Sigmoid colon (tissue), 6 donors: ENCODE measurements at regions not wholly inside any gene's neighbourhood (a gene's known extent, or its start where the extent isn't known, plus 50 kb on each side); places are given as distances from the start of the nearest gene placed in this dataset.

Experiments used
- DNase-seq: peaks from one replicate; pipeline ENCODE4 v3.0.0-alpha.2; 2019
- H3K27ac ChIP-seq, 4 donors: fragments of 200-600 bp; sonication (generic); one replicate each; pipeline ENCODE4 v1.5.1; 2016 to 2019; ENCODE audit warnings: mild to moderate bottlenecking in 1 of 4
- H3K27me3 ChIP-seq, 3 donors: fragments of 200-600 bp; sonication (generic); one replicate each; pipeline ENCODE4 v1.5.1; 2019; ENCODE audit warnings: mild to moderate bottlenecking in 1 of 3
- H3K36me3 ChIP-seq, 4 donors: fragments of 200-600 bp; sonication (generic); one replicate each; pipeline ENCODE4 v1.5.1; 2016 to 2019
- H3K4me1 ChIP-seq, 4 donors: fragments of 200-600 bp; sonication (generic); one replicate each; pipeline ENCODE4 v1.5.1; 2017 to 2019
- H3K4me3 ChIP-seq, 4 donors: fragments of 200-600 bp; sonication (generic); one replicate each; pipeline ENCODE4 v1.5.1; 2017 to 2019; ENCODE audit warnings: mild to moderate bottlenecking in 2 of 4, moderate library complexity in 1 of 4
- H3K9me3 ChIP-seq, 4 donors: fragments of 200-600 bp in 3 of 4; sonication (generic) in 3 of 4; one replicate each; pipeline versions ENCODE4 v1.5.1 to v1.6.1; 2013 to 2019
- EP300 ChIP-seq, 4 donors: sonication (generic); formaldehyde crosslinking; IDR thresholded peaks; one replicate each; pipeline ENCODE4 v1.6.1; 2017; ENCODE audit warnings: antibody characterized with exemption in 4 of 4
- POLR2A ChIP-seq, 2 donors: fragments of 450-650 bp; IDR thresholded peaks; one replicate each; pipeline ENCODE4 v1.6.1; 2016; ENCODE audit warnings: antibody characterized with exemption in 2 of 2, mild to moderate bottlenecking in 2 of 2, moderate library complexity in 2 of 2
- POLR2AphosphoS5 ChIP-seq, 4 donors: sonication (generic); formaldehyde crosslinking; IDR thresholded peaks; one replicate each; pipeline ENCODE4 v1.6.1; 2017; ENCODE audit warnings: antibody characterized with exemption in 4 of 4
- WGBS, 2 donors: extraction: QIAGEN DNeasy Blood & Tissue Kit; methylation state at CpG; one replicate each; pipeline ENCODE4 v1.1.7; 2013; 5-methylcytosine and 5-hydroxymethylcytosine counted together
- intact Hi-C: fragments of 100-400 bp; cut with DNase I; formaldehyde crosslinking; loops from one replicate; pipeline ENCODE4 v1.15.1; 2023
- TF ChIP-seq, protein P1 (sequence below), 4 experiments: fragments of 450-650 bp in 3 of 4; fragments of 200-600 bp in 1 of 4; IDR thresholded peaks; one replicate each; pipeline ENCODE4 v1.5.1; 2016 to 2019; ENCODE audit warnings: antibody characterized with exemption in 4 of 4, mild to moderate bottlenecking in 3 of 4, moderate library complexity in 2 of 4
- donor health status: healthy with polysubstance abuse.
- donor health status: healthy.

DNA sequence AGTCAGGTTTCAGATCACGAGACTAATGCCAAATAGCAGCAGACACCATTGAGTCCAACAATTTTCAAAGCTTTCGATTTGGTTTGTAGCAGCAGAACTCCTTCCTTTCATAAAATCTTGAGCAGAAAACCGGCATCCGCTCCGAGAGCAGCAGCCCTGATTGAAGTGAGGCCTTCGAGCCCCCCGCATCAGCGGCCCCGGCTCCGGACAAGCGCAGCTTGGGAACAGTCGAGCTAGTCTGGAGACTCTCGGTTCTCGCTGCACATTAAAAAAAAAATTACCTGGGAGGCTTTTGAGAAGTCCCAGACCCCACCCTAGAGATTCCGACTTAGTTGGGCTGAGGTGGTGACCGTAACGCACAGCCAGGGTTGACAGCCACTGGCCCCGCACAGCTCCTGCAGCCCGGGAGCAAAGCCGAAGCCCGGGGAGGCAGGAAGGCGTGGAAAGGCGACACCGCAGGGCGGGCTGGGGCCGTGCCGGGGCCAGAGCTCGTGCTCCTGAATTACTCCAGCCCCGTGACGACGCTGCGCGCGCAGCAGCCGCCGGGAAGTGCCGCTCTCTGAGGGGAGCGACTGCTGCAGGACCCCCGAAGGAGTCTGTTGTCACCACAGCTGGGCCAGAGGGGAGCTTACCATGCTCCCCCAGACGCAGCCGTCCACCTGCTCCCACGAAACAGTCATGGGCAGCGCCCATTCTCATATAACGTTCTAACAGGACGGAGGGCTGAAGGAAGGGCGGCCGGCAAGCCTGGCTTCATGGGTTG is 57.8 kb downstream of the SPATA19 start:
- 15 to 32% methylated on average over 47 of the region's 47 CpGs for WGBS, 2 donors
- intact Hi-C loops: no loop called here
- no peaks in the 10 kb centered on the region for H3K36me3 ChIP-seq
- H3K27ac ChIP-seq: no peak overlapping the region
- TF ChIP-seq POLR2AphosphoS5 (IDR thresholded peaks at IDR 0.05) (no peak), EP300 (IDR thresholded peaks at IDR 0.05) (no peak)
- H3K4me3 ChIP-seq: peak overlapping the region in 3 of 4 donors; percentile 23 to 37 (median 31)
- no peaks in the 10 kb centered on the region for H3K9me3 ChIP-seq
- H3K4me1 ChIP-seq: peaks cover 0 to 8% (median 3%) of the 10 kb centered on the region in 4 donors
- H3K27me3 ChIP-seq: peaks cover 0 to 35% (median 9%) of the 10 kb centered on the region in 3 donors
- DNase-seq: no peak

- no peak overlapping the region for H3K27ac ChIP-seq
These were observed 59.4 kb downstream of the SPATA19 start for GRCh38 chr11:133785795-133786340.

DNA sequence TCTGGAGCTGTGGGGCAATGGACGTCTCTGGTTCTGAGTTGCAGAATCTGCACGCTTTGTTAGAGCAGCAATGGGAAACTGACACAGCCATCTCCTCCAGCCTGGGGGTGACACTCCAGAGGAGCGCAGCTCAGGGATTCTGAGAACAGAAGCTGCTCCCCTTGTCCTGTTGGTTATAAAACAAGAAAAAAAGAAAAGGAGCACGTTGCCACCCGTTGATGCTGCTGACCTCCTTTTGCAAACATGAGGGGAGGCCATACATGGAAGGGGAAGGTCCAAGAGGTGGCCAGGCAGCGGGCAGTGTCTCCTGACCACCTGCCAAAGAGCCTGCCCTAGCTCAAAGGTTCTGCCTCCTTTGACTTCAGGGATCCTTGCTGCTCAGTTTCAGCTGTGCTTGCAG is 61.0 kb downstream of the SPATA19 start:
- Histone ChIP-seq H3K9me3 (no peaks in the 10 kb centered on the region), H3K4me1 (peaks cover 0 to 8% (median 3%) of the 10 kb centered on the region in 4 donors), H3K36me3 (no peaks in the 10 kb centered on the region), H3K27ac (no peak overlapping the region), H3K4me3 (no peak overlapping the region), H3K27me3 (peaks cover 0 to 30% (median 9%) of the 10 kb centered on the region in 3 donors)
- intact Hi-C loops: no loop called here
- 75 to 83% methylated on average over 6 of the region's 6 CpGs for WGBS, 2 donors
- TF ChIP-seq, protein P1, sequence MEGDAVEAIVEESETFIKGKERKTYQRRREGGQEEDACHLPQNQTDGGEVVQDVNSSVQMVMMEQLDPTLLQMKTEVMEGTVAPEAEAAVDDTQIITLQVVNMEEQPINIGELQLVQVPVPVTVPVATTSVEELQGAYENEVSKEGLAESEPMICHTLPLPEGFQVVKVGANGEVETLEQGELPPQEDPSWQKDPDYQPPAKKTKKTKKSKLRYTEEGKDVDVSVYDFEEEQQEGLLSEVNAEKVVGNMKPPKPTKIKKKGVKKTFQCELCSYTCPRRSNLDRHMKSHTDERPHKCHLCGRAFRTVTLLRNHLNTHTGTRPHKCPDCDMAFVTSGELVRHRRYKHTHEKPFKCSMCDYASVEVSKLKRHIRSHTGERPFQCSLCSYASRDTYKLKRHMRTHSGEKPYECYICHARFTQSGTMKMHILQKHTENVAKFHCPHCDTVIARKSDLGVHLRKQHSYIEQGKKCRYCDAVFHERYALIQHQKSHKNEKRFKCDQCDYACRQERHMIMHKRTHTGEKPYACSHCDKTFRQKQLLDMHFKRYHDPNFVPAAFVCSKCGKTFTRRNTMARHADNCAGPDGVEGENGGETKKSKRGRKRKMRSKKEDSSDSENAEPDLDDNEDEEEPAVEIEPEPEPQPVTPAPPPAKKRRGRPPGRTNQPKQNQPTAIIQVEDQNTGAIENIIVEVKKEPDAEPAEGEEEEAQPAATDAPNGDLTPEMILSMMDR (IDR thresholded peaks at IDR 0.05): no peak
- TF ChIP-seq EP300 (IDR thresholded peaks at IDR 0.05) (no peak), POLR2A (IDR thresholded peaks at IDR 0.05) (no peak), POLR2AphosphoS5 (IDR thresholded peaks at IDR 0.05) (no peak)
- no peak for DNase-seq

More at GRCh38 chr11:133785795-133786340, 59.4 kb downstream of the SPATA19 start:
- intact Hi-C loops: no loop called here
- 60 to 63% methylated on average over 10 of the region's 10 CpGs for WGBS, 2 donors
- Histone ChIP-seq H3K4me1 (peaks cover 0 to 8% (median 3%) of the 10 kb centered on the region in 4 donors), H3K9me3 (no peaks in the 10 kb centered on the region), H3K4me3 (no peak overlapping the region), H3K36me3 (no peaks in the 10 kb centered on the region), H3K27me3 (peaks cover 0 to 32% (median 9%) of the 10 kb centered on the region in 3 donors)
- DNase-seq: no peak
- TF ChIP-seq EP300 (IDR thresholded peaks at IDR 0.05): no peak
- no peak for TF ChIP-seq POLR2AphosphoS5 (IDR thresholded peaks at IDR 0.05)
- TF ChIP-seq, protein P1 (IDR thresholded peaks at IDR 0.05): no peak

DNA sequence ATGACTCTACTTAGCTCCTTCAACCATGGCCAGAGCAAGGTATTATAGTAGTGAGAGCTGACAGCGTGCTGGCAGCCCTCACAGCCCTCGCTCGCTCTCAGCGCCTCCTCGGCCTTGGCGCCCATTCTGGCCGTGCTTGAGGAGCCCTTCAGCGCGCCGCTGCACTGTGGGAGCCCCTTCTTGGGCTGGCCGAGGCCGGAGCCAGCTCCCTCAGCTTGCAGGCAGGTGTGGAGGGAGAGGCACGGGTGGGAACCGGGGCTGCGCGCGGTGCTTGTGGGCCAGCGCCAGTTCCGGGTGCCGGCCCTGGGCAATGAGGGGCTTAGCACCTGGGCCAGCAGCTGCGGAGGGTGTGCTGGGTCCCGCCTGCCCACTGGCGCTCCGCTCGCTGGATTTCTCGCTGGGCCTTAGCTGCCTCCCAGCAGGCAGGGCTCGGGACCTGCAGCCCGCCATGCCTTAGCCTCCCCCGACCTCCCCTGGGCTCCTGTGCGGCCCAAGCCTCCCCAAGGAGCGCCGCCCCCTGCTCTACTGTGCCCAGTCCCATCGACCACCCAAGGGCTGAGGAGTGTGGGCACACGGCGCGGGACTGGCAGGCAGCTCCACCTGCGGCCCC is 63.1 kb downstream of the SPATA19 start:
- WGBS, 2 donors: 90 to 93% methylated on average over 37 of the region's 37 CpGs
- Histone ChIP-seq H3K9me3 (no peaks in the 10 kb centered on the region), H3K4me1 (no peaks in the 10 kb centered on the region), H3K4me3 (no peak overlapping the region), H3K36me3 (no peaks in the 10 kb centered on the region), H3K27ac (no peak overlapping the region), H3K27me3 (peaks cover 0 to 9% (median 2%) of the 10 kb centered on the region in 3 donors)
- no peak for TF ChIP-seq POLR2A (IDR thresholded peaks at IDR 0.05)
- no peak for TF ChIP-seq EP300 (IDR thresholded peaks at IDR 0.05)
- TF ChIP-seq, protein P1 (IDR thresholded peaks at IDR 0.05): no peak
- no peak for TF ChIP-seq POLR2AphosphoS5 (IDR thresholded peaks at IDR 0.05)
- intact Hi-C loops: no loop called here
- no peak for DNase-seq

- Histone ChIP-seq H3K36me3 (no peaks in the 10 kb centered on the region), H3K4me3 (no peak overlapping the region), H3K27me3 (peaks cover 0 to under 1% (median 0%) of the 10 kb centered on the region in 3 donors), H3K27ac (no peak overlapping the region), H3K9me3 (peaks cover 0 to 2% (median 0%) of the 10 kb centered on the region in 4 donors), H3K4me1 (no peaks in the 10 kb centered on the region)
- TF ChIP-seq, protein P1 (IDR thresholded peaks at IDR 0.05): no peak
- TF ChIP-seq EP300 (IDR thresholded peaks at IDR 0.05): no peak
- TF ChIP-seq POLR2AphosphoS5 (IDR thresholded peaks at IDR 0.05): no peak
- no peak for TF ChIP-seq POLR2A (IDR thresholded peaks at IDR 0.05)
- 49 to 59% methylated on average over 18 of the region's 18 CpGs for WGBS, 2 donors
- intact Hi-C loops: no loop called here
- DNase-seq: no peak
These were observed 67.2 kb downstream of the SPATA19 start for GRCh38 chr11:133778161-133778560.
